ENCODE measurements at regions not wholly inside any gene's neighbourhood (a gene's known extent, or its start where the extent isn't known, plus 50 kb on each side); places are given as distances from the start of the nearest gene placed in this dataset.

DNA sequence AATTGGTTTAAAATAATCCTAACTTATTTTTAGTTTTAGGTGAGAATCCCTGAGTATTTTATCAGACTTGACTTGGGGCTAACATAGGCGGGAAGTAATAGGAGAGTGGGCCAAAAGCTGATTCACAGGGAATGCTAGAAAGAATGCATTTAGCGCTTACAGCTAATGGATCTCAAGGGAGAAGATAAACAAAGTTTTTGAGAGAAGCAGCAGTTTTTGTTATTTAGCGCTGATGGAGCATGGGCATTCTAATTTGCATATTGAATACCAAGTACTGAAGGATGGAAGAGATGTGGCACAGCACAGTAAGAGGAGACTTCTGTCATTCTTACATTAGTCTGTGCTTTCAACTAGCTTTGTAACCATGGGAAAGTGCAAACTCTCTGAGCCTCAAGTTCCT lies 436.0 kb upstream of the FBXO33 start:
- no peak overlapping the region for H3K4me3 Mint-ChIP-seq
- no peaks in the 10 kb centered on the region for H3K9me3 Mint-ChIP-seq
- Histone ChIP-seq H3K23ac (ENCODE audit: insufficient read length, low read depth, low read length) (no peak overlapping the region), H3K4me2 (ENCODE audit: insufficient read depth, insufficient read length, low read length) (no peak overlapping the region), H3K79me2 (ENCODE audit: insufficient read depth, low read length) (no peaks in the 10 kb centered on the region), H3K9ac (ENCODE audit: extremely low read depth, insufficient read length, low read length) (no peak overlapping the region), H3K56ac (ENCODE audit: insufficient read length, low read depth, low read length) (no peak overlapping the region), H2BK12ac (ENCODE audit: insufficient read length, low read depth, low read length) (no peak overlapping the region), H3K4ac (ENCODE audit: low read depth, low read length) (no peak overlapping the region), H2AK5ac (ENCODE audit: insufficient read length, low read length) (no peak overlapping the region), H4K20me1 (ENCODE audit: control insufficient read depth, insufficient read depth, insufficient read length) (no peaks in the 10 kb centered on the region), H3K14ac (ENCODE audit: insufficient read depth, low read length) (no peak overlapping the region), H3K18ac (ENCODE audit: insufficient read length, low read depth, low read length) (no peak overlapping the region), H2BK15ac (ENCODE audit: low read depth, low read length) (no peak overlapping the region), H3K27me3 (ENCODE audit: insufficient read depth, low read length) (no peaks in the 10 kb centered on the region), H2BK120ac (ENCODE audit: low read depth, low read length, poor library complexity, severe bottlenecking) (no peak overlapping the region), H3T11ph (ENCODE audit: low read length) (no peak overlapping the region), H3K4me1 (ENCODE audit: insufficient read depth, low read length) (no peaks in the 10 kb centered on the region; the same call in 1 of the 2 replicates), H2BK5ac (ENCODE audit: insufficient read length, low read length) (no peak overlapping the region), H3K27ac (ENCODE audit: insufficient read length, low read depth, low read length) (no peak overlapping the region), H4K8ac (replicated peaks; ENCODE audit: insufficient read length, low read depth, low read length) (no peak overlapping the region), H3K9me3 (ENCODE audit: control insufficient read depth, low read depth, low read length) (no peaks in the 10 kb centered on the region), H2BK20ac (ENCODE audit: low read depth, low read length, poor library complexity, severe bottlenecking) (no peak overlapping the region), H4K5ac (ENCODE audit: insufficient read length, low read depth, low read length) (no peak overlapping the region), H4K91ac (ENCODE audit: insufficient read length, low read depth, low read length) (no peak overlapping the region), H3K23me2 (ENCODE audit: insufficient read length, low read depth, low read length, poor library complexity, severe bottlenecking) (no peaks in the 10 kb centered on the region), H2AFZ (ENCODE audit: low read length) (no peak overlapping the region), H3K79me1 (ENCODE audit: insufficient read depth, low read depth, low read length, poor library complexity, severe bottlenecking) (no peaks in the 10 kb centered on the region)
- no peak for DNase-seq
- WGBS (ENCODE audit: extremely low coverage, insufficient read length, low lambda C conversion rate), result no CpG with 5 or more reads among the region's 3 CpGs
- H3K27ac Mint-ChIP-seq, result no peak overlapping the region; a peak in 1 of 7 replicates
- TF ChIP-seq, protein P1, sequence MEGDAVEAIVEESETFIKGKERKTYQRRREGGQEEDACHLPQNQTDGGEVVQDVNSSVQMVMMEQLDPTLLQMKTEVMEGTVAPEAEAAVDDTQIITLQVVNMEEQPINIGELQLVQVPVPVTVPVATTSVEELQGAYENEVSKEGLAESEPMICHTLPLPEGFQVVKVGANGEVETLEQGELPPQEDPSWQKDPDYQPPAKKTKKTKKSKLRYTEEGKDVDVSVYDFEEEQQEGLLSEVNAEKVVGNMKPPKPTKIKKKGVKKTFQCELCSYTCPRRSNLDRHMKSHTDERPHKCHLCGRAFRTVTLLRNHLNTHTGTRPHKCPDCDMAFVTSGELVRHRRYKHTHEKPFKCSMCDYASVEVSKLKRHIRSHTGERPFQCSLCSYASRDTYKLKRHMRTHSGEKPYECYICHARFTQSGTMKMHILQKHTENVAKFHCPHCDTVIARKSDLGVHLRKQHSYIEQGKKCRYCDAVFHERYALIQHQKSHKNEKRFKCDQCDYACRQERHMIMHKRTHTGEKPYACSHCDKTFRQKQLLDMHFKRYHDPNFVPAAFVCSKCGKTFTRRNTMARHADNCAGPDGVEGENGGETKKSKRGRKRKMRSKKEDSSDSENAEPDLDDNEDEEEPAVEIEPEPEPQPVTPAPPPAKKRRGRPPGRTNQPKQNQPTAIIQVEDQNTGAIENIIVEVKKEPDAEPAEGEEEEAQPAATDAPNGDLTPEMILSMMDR (conservative IDR thresholded peaks at IDR 0.05), result no peak
- no peaks in the 10 kb centered on the region for H3K36me3 Mint-ChIP-seq (ENCODE audit: insufficient read depth in 1 of 3, low read depth in 3 of 3)
- no peaks in the 10 kb centered on the region for H3K27me3 Mint-ChIP-seq (ENCODE audit: low read depth)
- H3K4me1 Mint-ChIP-seq, result peaks cover 8 to 10% of the 10 kb centered on the region in 2 experiments
